Stomach (tissue), 8 donors: ENCODE measurements at regions not wholly inside any gene's neighbourhood (a gene's known extent, or its start where the extent isn't known, plus 50 kb on each side); places are given as distances from the start of the nearest gene placed in this dataset.

ENCODE experiments used
- DNase-seq, 2 donors: peaks; one replicate each; pipeline versions ENCODE4 v3.0.0 to v3.0.0-alpha.2; 2013 to 2019
- H3K27ac ChIP-seq, 5 donors: fragments of 200-600 bp in 4 of 5; sonication (generic) in 4 of 5; one replicate each; pipeline ENCODE4 v1.5.1; 2013 to 2019; ENCODE audit warnings: mild to moderate bottlenecking in 1 of 5, moderate library complexity in 1 of 5
- H3K27me3 ChIP-seq, 3 donors: fragments of 200-600 bp; sonication (generic); one replicate each; pipeline ENCODE4 v1.5.1; 2017 to 2019; ENCODE audit warnings: mixed run types in 1 of 3
- H3K36me3 ChIP-seq, 4 donors: fragments of 200-600 bp; sonication (generic); 1 replicate in 3 of 4; 2 replicates in 1 of 4; pipeline ENCODE4 v1.5.1; 2016 to 2019
- H3K4me1 ChIP-seq, 4 donors: fragments of 200-600 bp; sonication (generic); one replicate each; pipeline ENCODE4 v1.5.1; 2016 to 2019
- H3K4me3 ChIP-seq, 4 donors: fragments of 200-600 bp; sonication (generic) in 3 of 4; one replicate each; pipeline ENCODE4 v1.5.1; 2016 to 2019; ENCODE audit warnings: mild to moderate bottlenecking in 1 of 4
- H3K9me3 ChIP-seq, 4 donors: fragments of 200-600 bp; sonication (generic); one replicate each; pipeline ENCODE4 v1.5.1; 2016 to 2019
- CTCF ChIP-seq, 7 experiments: fragments of 450-650 bp in 4 of 7; fragments of 200-600 bp in 3 of 7; sonication (generic) in 3 of 7; IDR thresholded peaks; one replicate each; pipeline ENCODE4 v1.5.1; 2016 to 2019; ENCODE audit warnings: antibody characterized with exemption in 7 of 7, control low read depth in 2 of 7, mild to moderate bottlenecking in 1 of 7
- EP300 ChIP-seq: sonication (generic); formaldehyde crosslinking; IDR thresholded peaks from one replicate; pipeline ENCODE4 v1.6.1; 2017; ENCODE audit warnings: antibody characterized with exemption
- POLR2A ChIP-seq, 4 donors: fragments of 450-650 bp; IDR thresholded peaks; one replicate each; pipeline ENCODE4 v1.6.1; 2016; ENCODE audit warnings: antibody characterized with exemption in 4 of 4, control low read depth in 2 of 4, mild to moderate bottlenecking in 1 of 4, moderate library complexity in 1 of 4
- POLR2AphosphoS5 ChIP-seq, 3 donors: sonication (generic); formaldehyde crosslinking; IDR thresholded peaks; one replicate each; pipeline ENCODE4 v1.6.1; 2016; ENCODE audit warnings: antibody characterized with exemption in 3 of 3
- WGBS, 5 donors: extraction: QIAGEN DNeasy Blood & Tissue Kit in 3 of 5; methylation state at CpG; one replicate each; pipeline versions ENCODE4 v1.1.5 to v1.1.7; 2013 to 2018; 5-methylcytosine and 5-hydroxymethylcytosine counted together
- intact Hi-C: fragments of 100-400 bp; cut with DNase I; formaldehyde crosslinking; loops from one replicate; pipeline ENCODE4 v1.15.1; 2023; ENCODE audit warnings: low total_unique reads
- donor health status: healthy with polysubstance abuse.
- donor health status: Bipolar disorder and iron deficiency.
- donor health status: healthy.

- TF ChIP-seq CTCF (IDR thresholded peaks at IDR 0.05) (no peak), EP300 (no peak), POLR2A (IDR thresholded peaks at IDR 0.05) (no peak)
- intact Hi-C loops, result no loop called here
- H3K36me3 ChIP-seq, result no peaks in the 10 kb centered on the region
- no peaks in the 10 kb centered on the region for H3K9me3 ChIP-seq
- no peak overlapping the region for H3K27ac ChIP-seq
- H3K4me3 ChIP-seq, result no peak overlapping the region
- 93 to 100% (median 93%) methylated on average over 1 of the region's 1 CpG for WGBS, 5 donors
- no peak for DNase-seq
- H3K4me1 ChIP-seq, result peaks cover 0 to 28% (median 7%) of the 10 kb centered on the region in 4 donors
- no peaks in the 10 kb centered on the region for H3K27me3 ChIP-seq
Measured at GRCh38 chr4:186939226-186939625, 215.6 kb upstream of the FAT1 start.

GRCh38 chr4:186939766-186940165 is 216.1 kb upstream of the FAT1 start:
- Histone ChIP-seq H3K36me3 (no peaks in the 10 kb centered on the region), H3K4me3 (no peak overlapping the region), H3K4me1 (peaks cover 0 to 23% (median 7%) of the 10 kb centered on the region in 4 donors), H3K27ac (no peak overlapping the region), H3K27me3 (no peaks in the 10 kb centered on the region), H3K9me3 (no peaks in the 10 kb centered on the region)
- no peak for TF ChIP-seq EP300
- TF ChIP-seq POLR2A (IDR thresholded peaks at IDR 0.05), result no peak
- TF ChIP-seq POLR2AphosphoS5 (IDR thresholded peaks at IDR 0.05), result no peak
- no peak for TF ChIP-seq CTCF (IDR thresholded peaks at IDR 0.05)
- intact Hi-C loops, result no loop called here
- DNase-seq, result no peak

- WGBS, 5 donors, result 78 to 91% (median 87%) methylated on average over 2 of the region's 2 CpGs
- H3K27me3 ChIP-seq, result no peaks in the 10 kb centered on the region
- H3K4me1 ChIP-seq, result peaks cover 0 to 17% (median 7%) of the 10 kb centered on the region in 4 donors
- no peak for DNase-seq
- H3K4me3 ChIP-seq, result no peak overlapping the region
- no peak for TF ChIP-seq CTCF (IDR thresholded peaks at IDR 0.05)
- TF ChIP-seq POLR2A (IDR thresholded peaks at IDR 0.05), result no peak
- no peak for TF ChIP-seq POLR2AphosphoS5 (IDR thresholded peaks at IDR 0.05)
- no peak for TF ChIP-seq EP300
- no peaks in the 10 kb centered on the region for H3K36me3 ChIP-seq
- no peak overlapping the region for H3K27ac ChIP-seq
- intact Hi-C loops, result no loop called here
- no peaks in the 10 kb centered on the region for H3K9me3 ChIP-seq
Measured at GRCh38 chr4:186940476-186940875, 216.8 kb upstream of the FAT1 start.

- no peak overlapping the region for H3K27ac ChIP-seq
- WGBS, 5 donors, result 55 to 63% (median 57%) methylated on average over 6 of the region's 6 CpGs
- no peaks in the 10 kb centered on the region for H3K27me3 ChIP-seq
- H3K4me1 ChIP-seq, result peaks cover 0 to 8% (median 3%) of the 10 kb centered on the region in 4 donors
- no peak overlapping the region for H3K4me3 ChIP-seq
- peak in 1 of 2 donors; percentile 84 for DNase-seq
- no peaks in the 10 kb centered on the region for H3K36me3 ChIP-seq
- H3K9me3 ChIP-seq, result no peaks in the 10 kb centered on the region
- no peak for TF ChIP-seq POLR2A (IDR thresholded peaks at IDR 0.05)
- TF ChIP-seq EP300, result no peak
- TF ChIP-seq CTCF (IDR thresholded peaks at IDR 0.05), result no peak
- no peak for TF ChIP-seq POLR2AphosphoS5 (IDR thresholded peaks at IDR 0.05)
- intact Hi-C loops, result no loop called here
Measured at GRCh38 chr4:186942758-186943377, 219.2 kb upstream of the FAT1 start.
